HK-2 (cell line): ENCODE measurements at regions not wholly inside any gene's neighbourhood (a gene's known extent, or its start where the extent isn't known, plus 50 kb on each side); places are given as distances from the start of the nearest gene placed in this dataset.
A peak's percentile ranks its signal among the peaks of the same experiment; 100 is the strongest.
"Not testable (repeated sequence)": the region's sequence is repeated elsewhere in the genome, so short reads cannot be mapped to it uniquely, and the experiment has no call there.

ENCODE experiments used
- DNase-seq: peaks from one replicate; pipeline ENCODE4 v3.0.0-alpha.2; 2018; ENCODE audit not compliant: unreplicated experiment

- DNase-seq = no peak
These were observed 221.1 kb upstream of the EDNRB start for GRCh38 chr13:78139765-78140164.

- DNase-seq = no peak
These were observed 220.1 kb upstream of the EDNRB start for GRCh38 chr13:78138756-78139155.

- peak; percentile 26 for DNase-seq
These were observed 218.9 kb upstream of the EDNRB start for GRCh38 chr13:78137404-78138142.

GRCh38 chr13:78136966-78137365 is 218.3 kb upstream of the EDNRB start:
- no peak for DNase-seq

GRCh38 chr13:78133511-78133910 is 214.9 kb upstream of the EDNRB start:
- DNase-seq = no peak

- DNase-seq = no peak
These were observed 213.2 kb upstream of the EDNRB start for GRCh38 chr13:78131811-78132210.

- no peak for DNase-seq
These were observed 212.7 kb upstream of the EDNRB start for GRCh38 chr13:78131346-78131745.

GRCh38 chr13:78129823-78130222 is 211.2 kb upstream of the EDNRB start:
- no peak for DNase-seq

GRCh38 chr13:78129359-78129758 is 210.7 kb upstream of the EDNRB start:
- DNase-seq = no peak

GRCh38 chr13:78121459-78122348 is 203.1 kb upstream of the EDNRB start:
- peak; percentile 3 for DNase-seq

- no peak for DNase-seq
These were observed 202.4 kb upstream of the EDNRB start for GRCh38 chr13:78121001-78121400.

- not testable (repeated sequence) for DNase-seq
These were observed 201.5 kb upstream of the EDNRB start for GRCh38 chr13:78120144-78120543.

GRCh38 chr13:78117070-78117469 is 198.4 kb upstream of the EDNRB start:
- not testable (repeated sequence) for DNase-seq

GRCh38 chr13:78105656-78106055 is 187.0 kb upstream of the EDNRB start:
- no peak for DNase-seq

- no peak for DNase-seq
These were observed 185.3 kb upstream of the EDNRB start for GRCh38 chr13:78103936-78104335.

GRCh38 chr13:78102741-78103140 is 184.1 kb upstream of the EDNRB start:
- DNase-seq = no peak

- no peak for DNase-seq
These were observed 183.6 kb upstream of the EDNRB start for GRCh38 chr13:78102121-78102677.

GRCh38 chr13:78100486-78100885 is 181.9 kb upstream of the EDNRB start:
- DNase-seq = no peak

GRCh38 chr13:78098249-78098648 is 179.6 kb upstream of the EDNRB start:
- no peak for DNase-seq

GRCh38 chr13:78096221-78096620 is 177.6 kb upstream of the EDNRB start:
- no peak for DNase-seq

GRCh38 chr13:78087966-78088678 is 169.5 kb upstream of the EDNRB start:
- DNase-seq = no peak
